ENCODE measurements at regions not wholly inside any gene's neighbourhood (a gene's known extent, or its start where the extent isn't known, plus 50 kb on each side); places are given as distances from the start of the nearest gene placed in this dataset.
"Not testable (repeated sequence)": the region's sequence is repeated elsewhere in the genome, so short reads cannot be mapped to it uniquely, and the experiment has no call there.

GRCh38 chr17:63291258-63291657, 154.8 kb downstream of the CYB561 start:
- no peak for DNase-seq (ENCODE audit: low spot score)

- no peak for DNase-seq (ENCODE audit: low spot score)
Measured at GRCh38 chr17:63292421-63292820, 153.7 kb downstream of the CYB561 start.

- DNase-seq (ENCODE audit: low spot score) = no peak
Measured at GRCh38 chr17:63293323-63294075, 152.6 kb downstream of the CYB561 start.

- DNase-seq (ENCODE audit: low spot score) = no peak
Measured at GRCh38 chr17:63294776-63295175, 151.3 kb downstream of the CYB561 start.

GRCh38 chr17:63295288-63295687, 150.8 kb downstream of the CYB561 start:
- DNase-seq (ENCODE audit: low spot score) = no peak

- DNase-seq (ENCODE audit: low spot score) = no peak
Measured at GRCh38 chr17:63295839-63296590, 150.1 kb downstream of the CYB561 start.

GRCh38 chr17:63298916-63299315, 147.2 kb downstream of the CYB561 start:
- not testable (repeated sequence) for DNase-seq (ENCODE audit: low spot score)

GRCh38 chr17:63304704-63305261, 141.3 kb downstream of the CYB561 start:
- DNase-seq (ENCODE audit: low spot score) = no peak

GRCh38 chr17:63305857-63306256, 140.2 kb downstream of the CYB561 start:
- no peak for DNase-seq (ENCODE audit: low spot score)

- DNase-seq (ENCODE audit: low spot score) = no peak
Measured at GRCh38 chr17:63306855-63307254, 139.3 kb downstream of the CYB561 start.

GRCh38 chr17:63308272-63308671, 137.8 kb downstream of the CYB561 start:
- DNase-seq (ENCODE audit: low spot score) = no peak

GRCh38 chr17:63309021-63309420, 137.1 kb downstream of the CYB561 start:
- DNase-seq (ENCODE audit: low spot score) = no peak

- DNase-seq (ENCODE audit: low spot score) = no peak
Measured at GRCh38 chr17:63311416-63311937, 134.6 kb downstream of the CYB561 start.

- DNase-seq (ENCODE audit: low spot score) = no peak
Measured at GRCh38 chr17:63314761-63315160, 131.3 kb downstream of the CYB561 start.

- no peak for DNase-seq (ENCODE audit: low spot score)
Measured at GRCh38 chr17:63316100-63316499, 130.0 kb downstream of the CYB561 start.

GRCh38 chr17:63317166-63317840, 128.8 kb downstream of the CYB561 start:
- DNase-seq (ENCODE audit: low spot score) = no peak

GRCh38 chr17:63325808-63326207, 120.3 kb downstream of the CYB561 start:
- no peak for DNase-seq (ENCODE audit: low spot score)

- DNase-seq (ENCODE audit: low spot score) = no peak
Measured at GRCh38 chr17:63329876-63330275, 116.2 kb downstream of the CYB561 start.

GRCh38 chr17:63331301-63332061, 114.6 kb downstream of the CYB561 start:
- no peak for DNase-seq (ENCODE audit: low spot score)

- no peak for DNase-seq (ENCODE audit: low spot score)
Measured at GRCh38 chr17:63332286-63332685, 113.8 kb downstream of the CYB561 start.

GRCh38 chr17:63333869-63334268, 112.2 kb downstream of the CYB561 start:
- no peak for DNase-seq (ENCODE audit: low spot score)

All from SK-N-DZ (cell line).